ENCODE measurements at regions not wholly inside any gene's neighbourhood (a gene's known extent, or its start where the extent isn't known, plus 50 kb on each side); places are given as distances from the start of the nearest gene placed in this dataset.

- no peak overlapping the region for H3K27ac ChIP-seq
- intact Hi-C loops (cut with DNase I): loop anchor here in 4 of 10 donors (5.0 to 10.0 kb wide), 3 partner anchors 37 to 165 kb away; no protein-coding TSS in a partner anchor
- H3K4me1 ChIP-seq: peaks cover 0 to 21% (median 7%) of the 10 kb centered on the region in 9 donors
- DNase-seq (peak; percentile 22 to 59), ATAC-seq (peak in 6 of 8 donors; percentile 43 to 87 (median 68))
- TF ChIP-seq CTCF (IDR thresholded peaks at IDR 0.05): peak; percentile 72 to 96 (median 86)
- H3K27me3 ChIP-seq: no peaks in the 10 kb centered on the region
- H3K36me3 ChIP-seq: peaks cover 0 to 74% (median 5%) of the 10 kb centered on the region in 9 donors
- H3K9me3 ChIP-seq: no peaks in the 10 kb centered on the region
- 53 to 58% methylated on average over 14 of the region's 14 CpGs for WGBS, 2 donors
- H3K4me3 ChIP-seq: no peak overlapping the region
These were observed 82.7 kb downstream of the NOC3L start for GRCh38 chr10:94279835-94280709.

DNA sequence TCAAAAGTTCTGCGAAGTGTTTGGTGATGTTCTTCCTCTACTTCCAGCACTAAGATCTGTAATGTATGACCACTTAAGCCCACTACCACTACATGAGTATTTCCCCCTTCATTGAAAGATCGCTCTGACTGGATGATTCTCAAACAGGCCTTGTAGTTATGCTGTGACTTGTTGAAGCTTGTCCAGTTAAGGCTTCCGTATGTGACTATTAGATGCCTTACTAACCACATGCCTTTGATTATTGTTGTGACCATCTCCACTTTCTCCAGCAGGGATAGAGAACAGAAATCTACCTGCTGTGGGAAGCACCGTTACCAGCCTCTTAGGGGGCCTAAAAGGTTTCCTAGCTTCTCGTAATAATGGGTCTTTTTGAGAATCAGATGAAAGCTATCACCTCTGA, 81.1 kb downstream of the NOC3L start:
- Histone ChIP-seq H3K27ac (no peak overlapping the region), H3K9me3 (no peaks in the 10 kb centered on the region), H3K36me3 (peaks cover 0 to 81% (median 5%) of the 10 kb centered on the region in 9 donors), H3K4me3 (no peak overlapping the region), H3K27me3 (no peaks in the 10 kb centered on the region), H3K4me1 (peaks cover 0 to 10% (median 2%) of the 10 kb centered on the region in 9 donors)
- ATAC-seq (no peak), DNase-seq (no peak)
- intact Hi-C loops (cut with DNase I): loop anchor here in 4 of 10 donors (5.0 to 10.0 kb wide), 3 partner anchors 36 to 163 kb away; no protein-coding TSS in a partner anchor
- no peak for TF ChIP-seq CTCF (IDR thresholded peaks at IDR 0.05)
- 93% methylated on average over 5 of the region's 5 CpGs for WGBS, 2 donors

- Histone ChIP-seq H3K4me3 (no peak overlapping the region), H3K9me3 (no peaks in the 10 kb centered on the region), H3K4me1 (peaks cover 0 to 16% (median 4%) of the 10 kb centered on the region in 9 donors), H3K27ac (no peak overlapping the region), H3K27me3 (no peaks in the 10 kb centered on the region), H3K36me3 (peaks cover 0 to 76% (median 5%) of the 10 kb centered on the region in 9 donors)
- no peak for TF ChIP-seq CTCF (IDR thresholded peaks at IDR 0.05)
- ATAC-seq: no peak
- no peak for DNase-seq
- 79% methylated on average over 2 of the region's 2 CpGs for WGBS, 2 donors
- intact Hi-C loops (cut with DNase I): loop anchor here in 4 of 10 donors (5.0 to 10.0 kb wide), 3 partner anchors 35 to 162 kb away; no protein-coding TSS in a partner anchor
These were observed 80.4 kb downstream of the NOC3L start for GRCh38 chr10:94282369-94282768.
